Suprapubic skin (tissue), 4 donors: ENCODE measurements at regions not wholly inside any gene's neighbourhood (a gene's known extent, or its start where the extent isn't known, plus 50 kb on each side); places are given as distances from the start of the nearest gene placed in this dataset.

Experiments used
- CTCF ChIP-seq, 2 donors: fragments of 200-600 bp in 1 of 2; fragments of 450-650 bp in 1 of 2; sonication (generic) in 1 of 2; IDR thresholded peaks; one replicate each; pipeline ENCODE4 v1.5.1; 2016 to 2019; ENCODE audit warnings: antibody characterized with exemption in 2 of 2, mild to moderate bottlenecking in 1 of 2, moderate library complexity in 1 of 2
- EP300 ChIP-seq: sonication (generic); formaldehyde crosslinking; IDR thresholded peaks from one replicate; pipeline ENCODE4 v1.6.1; 2017; ENCODE audit warnings: antibody characterized with exemption
- POLR2A ChIP-seq, 2 donors: fragments of 450-650 bp; IDR thresholded peaks; one replicate each; pipeline ENCODE4 v1.6.1; 2017; ENCODE audit warnings: antibody characterized with exemption in 2 of 2, mild to moderate bottlenecking in 2 of 2, moderate library complexity in 2 of 2
- POLR2AphosphoS5 ChIP-seq, 3 donors: sonication (generic); formaldehyde crosslinking; IDR thresholded peaks; one replicate each; pipeline ENCODE4 v1.6.1; 2017; ENCODE audit warnings: antibody characterized with exemption in 3 of 3

- TF ChIP-seq CTCF (IDR thresholded peaks at IDR 0.05) (no peak), POLR2A (IDR thresholded peaks at IDR 0.05) (no peak), POLR2AphosphoS5 (IDR thresholded peaks at IDR 0.05) (no peak), EP300 (no peak)
Observed at GRCh38 chr18:65349635-65350034, 401.2 kb upstream of the CDH7 start.
